Brain microvascular endothelial cell (primary cell): ENCODE measurements at regions not wholly inside any gene's neighbourhood (a gene's known extent, or its start where the extent isn't known, plus 50 kb on each side); places are given as distances from the start of the nearest gene placed in this dataset.

Experiments
- DNase-seq: peaks from one replicate; pipeline ENCODE4 v3.0.0-alpha.2; 2020
- H3K27ac ChIP-seq: fragments of 250-450 bp; sonication (Bioruptor Pico); 2 replicates; pipeline ENCODE4 v1.5.1; 2020; ENCODE audit warnings: mild to moderate bottlenecking, moderate library complexity
- H3K27me3 ChIP-seq: fragments of 250-450 bp; sonication (Bioruptor Pico); replicated peaks from 2 replicates; pipeline ENCODE4 v1.5.1; 2020; ENCODE audit warnings: mild to moderate bottlenecking
- H3K36me3 ChIP-seq: fragments of 250-450 bp; sonication (Bioruptor Pico); replicated peaks from 2 replicates; pipeline ENCODE4 v1.5.1; 2020; ENCODE audit warnings: mild to moderate bottlenecking
- H3K4me3 ChIP-seq: 2 replicates; pipeline ENCODE4 v1.5.1; 2011; ENCODE audit warnings: low read depth, mild to moderate bottlenecking, control low read depth, low read length, moderate library complexity
- in situ Hi-C: cut with HindIII; loops from 2 replicates; pipeline ENCODE4 v1.10.0; 2017; ENCODE audit warnings: low sequenced_read_pairs, low pct_ligation_motif_present
- TF ChIP-seq, protein P1 (sequence below): IDR thresholded peaks from 2 replicates; pipeline ENCODE4 v1.5.1; 2011; ENCODE audit warnings: low read depth, mild to moderate bottlenecking, moderate library complexity, low read length, control low read depth, inconsistent platforms; ENCODE audit errors: missing control alignments

- in situ Hi-C loops, result no loop called here
- Histone ChIP-seq H3K36me3 (no peaks in the 10 kb centered on the region), H3K27me3 (no peaks in the 10 kb centered on the region), H3K27ac (no peak overlapping the region), H3K4me3 (no peak overlapping the region)
- TF ChIP-seq, protein P1, sequence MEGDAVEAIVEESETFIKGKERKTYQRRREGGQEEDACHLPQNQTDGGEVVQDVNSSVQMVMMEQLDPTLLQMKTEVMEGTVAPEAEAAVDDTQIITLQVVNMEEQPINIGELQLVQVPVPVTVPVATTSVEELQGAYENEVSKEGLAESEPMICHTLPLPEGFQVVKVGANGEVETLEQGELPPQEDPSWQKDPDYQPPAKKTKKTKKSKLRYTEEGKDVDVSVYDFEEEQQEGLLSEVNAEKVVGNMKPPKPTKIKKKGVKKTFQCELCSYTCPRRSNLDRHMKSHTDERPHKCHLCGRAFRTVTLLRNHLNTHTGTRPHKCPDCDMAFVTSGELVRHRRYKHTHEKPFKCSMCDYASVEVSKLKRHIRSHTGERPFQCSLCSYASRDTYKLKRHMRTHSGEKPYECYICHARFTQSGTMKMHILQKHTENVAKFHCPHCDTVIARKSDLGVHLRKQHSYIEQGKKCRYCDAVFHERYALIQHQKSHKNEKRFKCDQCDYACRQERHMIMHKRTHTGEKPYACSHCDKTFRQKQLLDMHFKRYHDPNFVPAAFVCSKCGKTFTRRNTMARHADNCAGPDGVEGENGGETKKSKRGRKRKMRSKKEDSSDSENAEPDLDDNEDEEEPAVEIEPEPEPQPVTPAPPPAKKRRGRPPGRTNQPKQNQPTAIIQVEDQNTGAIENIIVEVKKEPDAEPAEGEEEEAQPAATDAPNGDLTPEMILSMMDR, result no peak
- DNase-seq, result no peak
Observed at GRCh38 chr5:56345352-56345751, 112.2 kb upstream of the ANKRD55 start.

DNA sequence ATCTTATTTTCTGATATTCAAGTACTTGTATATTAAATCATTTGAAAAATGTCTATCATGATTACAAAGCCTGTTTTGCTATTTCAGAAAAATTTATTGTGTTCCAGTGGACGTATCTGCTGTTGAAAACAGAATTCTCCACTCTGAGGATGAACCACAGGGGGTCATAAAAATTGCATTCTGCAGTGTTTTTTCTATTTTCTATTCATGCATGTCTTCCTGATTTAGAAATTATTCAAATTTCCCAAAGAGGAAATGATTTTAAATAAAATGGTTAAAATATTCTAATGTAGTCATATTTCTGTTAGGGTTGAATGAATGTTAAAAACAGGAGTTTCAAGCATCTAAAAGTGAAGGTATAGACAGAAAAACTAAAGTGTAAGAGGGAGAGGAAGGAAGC is 111.5 kb upstream of the ANKRD55 start:
- Histone ChIP-seq H3K4me3 (no peak overlapping the region), H3K27ac (no peak overlapping the region), H3K27me3 (no peaks in the 10 kb centered on the region), H3K36me3 (no peaks in the 10 kb centered on the region)
- in situ Hi-C loops, result no loop called here
- no peak for DNase-seq
- TF ChIP-seq, protein P1, result no peak

DNA sequence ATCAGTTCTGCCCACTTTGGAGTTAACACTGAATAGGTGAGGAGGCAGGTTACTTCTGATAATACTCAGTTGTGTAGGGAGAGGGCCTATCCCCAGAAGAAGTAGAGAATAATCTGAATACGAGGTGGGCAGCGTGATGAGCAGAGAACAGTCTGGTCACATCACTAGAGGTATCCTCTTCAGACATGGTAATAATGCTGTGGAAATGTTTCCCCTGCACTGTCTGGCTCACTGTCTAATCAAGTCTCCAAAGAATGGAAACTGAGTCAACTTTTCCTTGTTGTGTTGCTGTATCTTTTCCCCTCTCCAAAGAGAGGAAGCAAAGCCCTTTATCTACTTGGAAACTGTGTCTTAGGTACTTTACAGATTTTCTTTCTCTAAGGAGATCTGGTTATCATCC is 110.9 kb upstream of the ANKRD55 start:
- no peak overlapping the region for H3K27ac ChIP-seq
- no peaks in the 10 kb centered on the region for H3K27me3 ChIP-seq
- in situ Hi-C loops, result no loop called here
- DNase-seq, result no peak
- H3K36me3 ChIP-seq, result no peaks in the 10 kb centered on the region
- no peak overlapping the region for H3K4me3 ChIP-seq
- TF ChIP-seq, protein P1, result no peak

DNA sequence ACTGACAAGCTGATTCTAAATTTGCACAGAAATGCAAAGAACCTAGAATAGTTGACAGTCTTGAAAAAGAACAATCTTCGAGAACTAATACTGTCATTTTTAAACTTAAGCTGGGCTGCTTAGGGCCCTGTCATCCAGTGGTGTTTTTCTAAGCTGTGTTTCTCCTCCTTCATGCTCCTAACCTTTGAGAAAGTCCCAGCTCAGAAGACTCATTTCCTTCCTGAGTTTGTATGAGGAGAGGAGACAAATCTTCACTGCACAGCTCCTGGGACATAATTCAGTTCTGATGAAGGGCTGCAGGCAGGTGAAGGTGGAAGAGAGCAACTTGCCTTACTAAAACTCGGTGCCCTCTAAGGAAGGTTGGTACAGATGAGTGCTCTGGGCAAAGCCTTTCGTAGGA is 109.5 kb upstream of the ANKRD55 start:
- Histone ChIP-seq H3K27me3 (no peaks in the 10 kb centered on the region), H3K36me3 (no peaks in the 10 kb centered on the region), H3K4me3 (no peak overlapping the region), H3K27ac (no peak overlapping the region)
- in situ Hi-C loops, result no loop called here
- DNase-seq, result no peak
- TF ChIP-seq, protein P1, result no peak

GRCh38 chr5:56340196-56340980 is 107.3 kb upstream of the ANKRD55 start:
- TF ChIP-seq, protein P1, result no peak
- in situ Hi-C loops, result no loop called here
- Histone ChIP-seq H3K27me3 (no peaks in the 10 kb centered on the region), H3K36me3 (no peaks in the 10 kb centered on the region), H3K27ac (no peak overlapping the region), H3K4me3 (no peak overlapping the region)
- no peak for DNase-seq

DNA sequence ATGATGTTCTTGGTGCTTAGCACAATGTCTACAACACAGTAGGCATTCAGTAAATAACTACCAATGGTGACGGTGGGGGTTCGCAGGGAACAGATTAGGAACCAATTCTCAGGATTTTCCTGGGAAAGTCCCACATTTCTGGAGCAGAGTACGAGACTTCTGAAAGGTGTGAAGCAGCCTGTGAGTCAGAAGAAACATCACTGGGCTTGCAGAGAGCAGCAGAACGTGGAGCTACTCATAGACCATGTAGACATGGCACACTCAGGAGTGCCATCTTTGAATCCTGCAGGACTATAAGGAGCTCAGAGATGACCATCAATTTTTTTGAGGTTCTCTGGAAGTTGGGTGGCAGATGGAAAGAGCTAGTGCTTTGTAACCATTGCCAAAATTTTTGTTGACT is 106.6 kb upstream of the ANKRD55 start:
- no peak overlapping the region for H3K4me3 ChIP-seq
- TF ChIP-seq, protein P1, result no peak
- in situ Hi-C loops, result no loop called here
- no peak for DNase-seq
- H3K27me3 ChIP-seq, result no peaks in the 10 kb centered on the region
- no peak overlapping the region for H3K27ac ChIP-seq
- H3K36me3 ChIP-seq, result no peaks in the 10 kb centered on the region
